Transverse colon (tissue), 4 donors: ENCODE measurements at regions not wholly inside any gene's neighbourhood (a gene's known extent, or its start where the extent isn't known, plus 50 kb on each side); places are given as distances from the start of the nearest gene placed in this dataset.

ENCODE experiments used
- DNase-seq: peaks from one replicate; pipeline ENCODE4 v3.0.0-alpha.2; 2019
- H3K27ac ChIP-seq, 4 donors: fragments of 200-600 bp; sonication (generic); 2 replicates each; pipeline ENCODE4 v1.5.1; 2016 to 2018; ENCODE audit warnings: inconsistent platforms in 4 of 4
- H3K27me3 ChIP-seq: fragments of 200-600 bp; sonication (generic); 2 replicates; pipeline ENCODE4 v1.5.1; 2017; ENCODE audit warnings: inconsistent platforms
- H3K36me3 ChIP-seq, 4 donors: fragments of 200-600 bp; sonication (generic); 2 replicates each; pipeline ENCODE4 v1.5.1; 2017 to 2019; ENCODE audit warnings: inconsistent platforms in 4 of 4
- H3K4me1 ChIP-seq, 4 donors: fragments of 200-600 bp; sonication (generic); 2 replicates each; pipeline ENCODE4 v1.5.1; 2017 to 2020; ENCODE audit warnings: inconsistent platforms in 4 of 4
- H3K4me3 ChIP-seq, 4 donors: fragments of 200-600 bp; sonication (generic); 1 replicate in 1 of 4; 2 replicates in 3 of 4; pipeline versions ENCODE4 v1.5.1 to v1.6.1; 2017 to 2019; ENCODE audit warnings: inconsistent platforms in 4 of 4
- H3K9me3 ChIP-seq, 2 donors: fragments of 200-600 bp; sonication (generic); 2 replicates each; pipeline ENCODE4 v1.5.1; 2017 to 2019; ENCODE audit warnings: inconsistent platforms in 2 of 2
- EP300 ChIP-seq: sonication (generic); formaldehyde crosslinking; IDR thresholded peaks from one replicate; pipeline ENCODE4 v1.6.1; 2017; ENCODE audit warnings: antibody characterized with exemption, low read depth
- POLR2A ChIP-seq: fragments of 450-650 bp; IDR thresholded peaks from one replicate; pipeline ENCODE4 v1.6.1; 2016; ENCODE audit warnings: antibody characterized with exemption, mild to moderate bottlenecking, moderate library complexity
- POLR2AphosphoS5 ChIP-seq, 3 donors: sonication (generic); formaldehyde crosslinking; IDR thresholded peaks; one replicate each; pipeline ENCODE4 v1.6.1; 2016; ENCODE audit warnings: antibody characterized with exemption in 3 of 3
- WGBS, 2 donors: methylation state at CpG; one replicate each; pipeline ENCODE4 v1.1.5; 2018; ENCODE audit warnings: low coverage in 1 of 2; 5-methylcytosine and 5-hydroxymethylcytosine counted together
- in situ Hi-C, 4 donors: fragments of 200-750 bp; cut with MboI; loops; one replicate each; pipeline versions ENCODE4 v1.15.0 to v1.15.1; 2017; ENCODE audit warnings: low sequenced_read_pairs in 3 of 4, low pct_ligation_motif_present in 1 of 4, low pct_unique_long_range_greater_than_20kb in 1 of 4
- intact Hi-C: fragments of 100-400 bp; cut with DNase I; formaldehyde crosslinking; loops from one replicate; pipeline ENCODE4 v1.15.1; 2023; ENCODE audit warnings: low total_unique reads
- TF ChIP-seq, protein P1 (sequence below), 5 experiments: fragments of 200-600 bp in 3 of 5; fragments of 450-650 bp in 2 of 5; sonication (generic) in 3 of 5; IDR thresholded peaks; 1 replicate in 2 of 5; 2 replicates in 3 of 5; pipeline ENCODE4 v1.5.1; 2016 to 2017; ENCODE audit warnings: antibody characterized with exemption in 5 of 5, inconsistent platforms in 3 of 5, mild to moderate bottlenecking in 2 of 5, moderate library complexity in 1 of 5

DNA sequence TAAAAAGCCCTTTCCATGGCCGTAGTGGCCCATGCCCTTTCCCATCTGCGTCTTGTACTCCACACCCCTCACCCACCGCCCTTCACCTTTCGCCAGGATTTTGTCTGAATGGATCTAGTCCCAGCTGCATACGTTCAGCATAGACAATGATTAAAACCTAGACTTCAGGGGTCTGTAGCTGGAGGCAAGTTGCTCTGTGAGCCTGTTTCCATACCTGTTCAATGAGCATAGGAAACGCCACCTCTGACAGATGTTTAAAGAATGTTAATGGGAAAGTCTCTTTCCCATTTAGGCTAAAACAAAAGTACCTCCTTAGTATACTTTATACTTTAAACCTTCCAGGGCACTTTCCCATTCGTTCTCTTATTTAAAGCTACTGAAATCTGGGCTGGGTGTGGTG is 105.7 kb downstream of the SPRY4 start:
- in situ Hi-C loops: no loop called here
- Histone ChIP-seq H3K36me3 (no peaks in the 10 kb centered on the region), H3K9me3 (no peaks in the 10 kb centered on the region)

DNA sequence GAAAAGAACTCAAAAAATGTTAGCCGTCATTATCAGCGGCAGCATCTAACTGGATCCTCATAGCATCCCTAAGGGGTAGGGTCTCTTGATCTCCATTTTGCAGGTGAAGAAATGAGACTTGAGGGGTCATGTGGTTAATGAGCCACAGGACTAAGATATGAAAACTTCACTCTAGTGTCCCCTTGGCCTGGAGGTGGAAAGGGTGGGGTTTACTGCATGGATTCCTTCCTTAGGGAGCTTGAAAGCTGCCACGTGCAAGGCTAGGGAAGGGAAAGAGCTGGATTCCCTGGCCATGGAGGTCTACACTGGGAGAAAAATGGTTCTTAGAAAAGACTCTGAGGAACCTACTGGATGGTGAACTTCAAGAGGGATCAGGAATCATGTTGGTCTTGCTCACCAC is 107.9 kb downstream of the SPRY4 start:
- 96 to 100% methylated on average over 3 of the region's 3 CpGs for WGBS, 2 donors

More for the DNA sequence above, 105.7 kb downstream of the SPRY4 start:
- 93% methylated on average over 4 to 7 of the region's 7 CpGs for WGBS, 2 donors
- no peak for DNase-seq
- Histone ChIP-seq H3K27me3 (no peaks in the 10 kb centered on the region), H3K4me1 (peaks cover 10 to 31% (median 13%) of the 10 kb centered on the region in 4 donors), H3K27ac (no peak overlapping the region), H3K4me3 (no peak overlapping the region)
- TF ChIP-seq, protein P1, sequence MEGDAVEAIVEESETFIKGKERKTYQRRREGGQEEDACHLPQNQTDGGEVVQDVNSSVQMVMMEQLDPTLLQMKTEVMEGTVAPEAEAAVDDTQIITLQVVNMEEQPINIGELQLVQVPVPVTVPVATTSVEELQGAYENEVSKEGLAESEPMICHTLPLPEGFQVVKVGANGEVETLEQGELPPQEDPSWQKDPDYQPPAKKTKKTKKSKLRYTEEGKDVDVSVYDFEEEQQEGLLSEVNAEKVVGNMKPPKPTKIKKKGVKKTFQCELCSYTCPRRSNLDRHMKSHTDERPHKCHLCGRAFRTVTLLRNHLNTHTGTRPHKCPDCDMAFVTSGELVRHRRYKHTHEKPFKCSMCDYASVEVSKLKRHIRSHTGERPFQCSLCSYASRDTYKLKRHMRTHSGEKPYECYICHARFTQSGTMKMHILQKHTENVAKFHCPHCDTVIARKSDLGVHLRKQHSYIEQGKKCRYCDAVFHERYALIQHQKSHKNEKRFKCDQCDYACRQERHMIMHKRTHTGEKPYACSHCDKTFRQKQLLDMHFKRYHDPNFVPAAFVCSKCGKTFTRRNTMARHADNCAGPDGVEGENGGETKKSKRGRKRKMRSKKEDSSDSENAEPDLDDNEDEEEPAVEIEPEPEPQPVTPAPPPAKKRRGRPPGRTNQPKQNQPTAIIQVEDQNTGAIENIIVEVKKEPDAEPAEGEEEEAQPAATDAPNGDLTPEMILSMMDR (IDR thresholded peaks at IDR 0.05): no peak
- TF ChIP-seq POLR2AphosphoS5 (IDR thresholded peaks at IDR 0.05) (no peak), POLR2A (no peak), EP300 (no peak)
- intact Hi-C loops: no loop called here

DNA sequence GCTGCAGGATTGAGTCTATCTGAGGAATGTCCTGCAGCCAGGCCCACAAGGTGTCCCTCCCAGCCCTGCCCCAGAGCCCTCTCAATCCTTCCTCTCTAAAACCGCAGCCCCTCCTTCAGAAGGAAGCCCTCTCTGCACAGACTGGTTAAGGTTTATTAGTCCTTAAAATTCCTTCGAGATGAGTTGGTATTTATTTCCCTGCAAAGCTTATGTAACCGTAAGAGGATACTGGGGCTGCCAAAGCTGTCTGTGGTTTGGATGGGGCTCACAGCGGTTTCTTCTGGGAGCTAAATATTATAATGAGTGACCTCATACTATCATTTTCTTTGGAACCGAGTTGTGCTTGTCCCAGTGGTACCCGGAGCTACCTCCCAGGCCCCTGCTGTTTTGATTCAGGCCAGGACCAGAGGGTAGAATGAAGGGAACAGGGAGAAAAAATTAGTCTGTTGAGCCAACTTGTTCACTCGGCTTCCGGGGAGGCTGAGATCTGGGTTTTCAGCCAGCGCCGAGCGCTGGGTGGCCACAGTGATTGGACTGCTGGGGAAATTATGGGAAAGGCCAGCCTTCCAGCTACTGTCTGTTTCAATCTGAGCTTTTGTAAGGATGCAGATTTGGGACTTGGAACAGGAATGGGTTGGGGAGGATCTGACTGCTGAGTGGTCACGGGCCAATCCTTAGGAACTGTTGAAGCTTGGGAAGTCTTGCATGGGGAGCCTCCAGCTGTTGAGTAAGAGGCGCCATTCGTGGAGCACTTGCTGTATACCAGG is 107.5 kb downstream of the NDFIP1 start:
- TF ChIP-seq, protein P1 (IDR thresholded peaks at IDR 0.05): no peak
- TF ChIP-seq POLR2AphosphoS5 (IDR thresholded peaks at IDR 0.05): peak in 1 of 3 donors; percentile 15
- no peak for TF ChIP-seq POLR2A
- no peak for TF ChIP-seq EP300
- intact Hi-C loops (no loop called here), in situ Hi-C loops (no loop called here)
- Histone ChIP-seq H3K36me3 (no peaks in the 10 kb centered on the region), H3K4me1 (peaks cover 0 to 10% (median 7%) of the 10 kb centered on the region in 4 donors), H3K27me3 (no peaks in the 10 kb centered on the region), H3K4me3 (no peak overlapping the region), H3K27ac (peak overlapping the region; percentile 66 to 77 (median 67)), H3K9me3 (no peaks in the 10 kb centered on the region)
- WGBS, 2 donors: 66% methylated on average over 14 of the region's 14 CpGs; no CpG with 5 or more reads in 1 of the 2 donors
- peak; percentile 47 for DNase-seq

More for the DNA sequence above, 107.9 kb downstream of the SPRY4 start:
- H3K27ac ChIP-seq: peak overlapping the region; percentile 66 to 77 (median 67)
- no peaks in the 10 kb centered on the region for H3K27me3 ChIP-seq
- no peaks in the 10 kb centered on the region for H3K36me3 ChIP-seq
- no peaks in the 10 kb centered on the region for H3K9me3 ChIP-seq
- DNase-seq: no peak
- no peak overlapping the region for H3K4me3 ChIP-seq
- in situ Hi-C loops (no loop called here), intact Hi-C loops (no loop called here)
- peaks cover 0 to 16% (median 8%) of the 10 kb centered on the region in 4 donors for H3K4me1 ChIP-seq
- TF ChIP-seq POLR2AphosphoS5 (IDR thresholded peaks at IDR 0.05): no peak
- no peak for TF ChIP-seq POLR2A
- TF ChIP-seq, protein P1 (IDR thresholded peaks at IDR 0.05): no peak
- TF ChIP-seq EP300: no peak

DNA sequence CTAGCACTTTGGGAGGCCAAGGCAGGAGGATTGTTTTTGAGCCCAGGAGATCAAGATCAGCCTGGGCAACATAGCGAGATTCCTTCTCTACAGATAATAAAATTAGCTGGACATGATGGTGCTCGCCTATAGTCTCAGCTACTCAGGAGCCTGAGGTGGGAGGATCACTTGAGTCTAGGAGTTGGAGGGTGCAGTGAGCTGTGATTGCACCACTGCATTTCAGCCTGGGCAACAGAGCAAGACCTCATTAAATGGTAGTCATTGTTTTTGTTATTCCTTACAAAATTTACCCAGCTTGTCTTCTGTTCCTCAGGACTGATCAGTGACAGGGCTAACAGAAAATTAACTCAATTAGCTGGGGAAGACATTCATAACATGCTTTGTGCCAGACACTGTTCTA is 104.5 kb downstream of the NDFIP1 start:
- Histone ChIP-seq H3K36me3 (no peaks in the 10 kb centered on the region), H3K27ac (no peak overlapping the region), H3K9me3 (no peaks in the 10 kb centered on the region), H3K4me1 (peaks cover 0 to 10% (median 0%) of the 10 kb centered on the region in 4 donors), H3K27me3 (no peaks in the 10 kb centered on the region), H3K4me3 (no peak overlapping the region)
- DNase-seq: no peak
- no peak for TF ChIP-seq POLR2AphosphoS5 (IDR thresholded peaks at IDR 0.05)
- TF ChIP-seq, protein P1 (IDR thresholded peaks at IDR 0.05): no peak
- in situ Hi-C loops: no loop called here
- 91% methylated on average over 2 of the region's 2 CpGs; no CpG with 5 or more reads in 1 of the 2 donors for WGBS, 2 donors
- intact Hi-C loops: loop anchor here (1.0 kb wide), 1 partner anchor 9 kb away; no protein-coding TSS in a partner anchor
